Pancreas (tissue), 10 donors: ENCODE measurements at regions not wholly inside any gene's neighbourhood (a gene's known extent, or its start where the extent isn't known, plus 50 kb on each side); places are given as distances from the start of the nearest gene placed in this dataset.

Experiments
- ATAC-seq, 4 donors: fragments of 200-7000 bp; cut with Tn5 transposase; one replicate each; pipeline versions ENCODE4 v1.8.0 to v1.9.1; 2020; ENCODE audit warnings: mild to moderate bottlenecking in 4 of 4, moderate library complexity in 4 of 4
- DNase-seq, 6 donors: peaks; one replicate each; pipeline ENCODE4 v3.0.0-alpha.2; 2020
- FAIRE-seq: peaks from 2 replicates; lab custom pipeline; 2012; peaks lifted over from hg19 to GRCh38; lab: Jason Lieb, UNC
- H3K27ac ChIP-seq, 4 donors: fragments of 200-600 bp; sonication (generic); 1 replicate in 3 of 4; 2 replicates in 1 of 4; pipeline versions ENCODE4 v1.5.0 to v1.8.0; 2020
- H3K27me3 ChIP-seq, 4 donors: fragments of 200-600 bp; one replicate each; pipeline ENCODE4 v1.8.0; 2021
- H3K36me3 ChIP-seq, 3 donors: fragments of 200-600 bp; sonication (generic) in 1 of 3; one replicate each; pipeline versions ENCODE4 v1.5.0 to v1.8.0; 2020 to 2021
- H3K4me1 ChIP-seq, 3 donors: fragments of 200-600 bp; one replicate each; pipeline ENCODE4 v1.8.0; 2021
- H3K4me3 ChIP-seq, 4 donors: fragments of 200-600 bp; sonication (generic) in 2 of 4; one replicate each; pipeline versions ENCODE4 v1.5.0 to v1.8.0; 2020 to 2021
- H3K9me3 ChIP-seq, 4 donors: fragments of 200-600 bp; one replicate each; pipeline ENCODE4 v1.8.0; 2021
- WGBS, 2 donors: extraction: QIAGEN DNeasy Blood & Tissue Kit; methylation state at CpG; one replicate each; pipeline ENCODE4 v1.1.7; 2013; 5-methylcytosine and 5-hydroxymethylcytosine counted together
- intact Hi-C, 3 donors: fragments of 100-400 bp; cut with DNase I; formaldehyde crosslinking; loops; one replicate each; pipeline versions ENCODE4 v1.11.1 to v1.14.2; 2022
- TF ChIP-seq, protein P1 (sequence below), 4 donors: fragments of 200-600 bp; sonication (generic) in 3 of 4; IDR thresholded peaks; one replicate each; pipeline versions ENCODE4 v1.5.0 to v1.8.0; 2021; ENCODE audit warnings: antibody characterized with exemption in 4 of 4
- donor health status: healthy with polysubstance abuse.
- donor health status: DM: no; HTN: no; CAD: no; lungs with moderate emphysema.
- donor health status: DM: no; HTN: no; CAD: no.
- donor health status: control.
- donor health status: control.
- donor health status: Bipolar disorder and iron deficiency.
- donor health status: DM: yes; HTN: yes; CAD: no.
- donor health status: DM: no; HTN: no; CAD: no.
- donor health status: DM: no; HTN: no; CAD: no.
- donor health status: DM: yes; HTN: yes; CAD: no.

DNA sequence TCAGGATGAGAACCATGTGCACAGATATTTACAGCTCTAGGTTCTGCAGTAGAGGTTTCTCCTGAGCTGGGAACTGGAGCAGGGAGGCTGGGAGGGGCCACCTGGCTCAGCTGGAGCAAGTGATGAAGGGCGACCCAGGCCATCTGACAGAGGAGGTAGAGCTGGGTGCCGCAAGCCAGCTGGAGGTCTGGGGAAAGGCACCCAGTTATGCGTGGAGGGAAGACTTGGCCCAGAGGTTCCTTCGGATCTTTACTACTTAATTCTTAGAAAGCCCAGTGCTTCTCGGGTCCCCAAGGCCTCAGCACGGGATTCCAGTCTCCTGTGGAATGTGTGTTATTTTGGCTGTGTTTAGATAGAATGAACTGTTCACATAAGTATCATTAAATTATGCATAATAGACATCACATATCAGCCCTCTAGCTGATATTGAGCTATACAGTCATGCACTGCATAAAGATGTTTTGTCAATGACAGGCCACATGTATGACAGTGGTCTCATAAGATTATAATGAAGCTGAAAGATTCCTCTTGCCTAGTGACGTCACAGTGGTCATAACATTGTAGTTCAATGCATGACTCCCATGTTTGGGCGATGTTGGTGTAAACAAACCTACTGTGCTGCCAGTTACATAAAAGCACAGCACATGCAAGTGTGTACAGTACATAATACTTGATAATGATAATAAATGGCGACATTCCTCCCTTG lies 245.1 kb downstream of the RHOU start:
- H3K27ac ChIP-seq = no peak overlapping the region
- TF ChIP-seq, protein P1, sequence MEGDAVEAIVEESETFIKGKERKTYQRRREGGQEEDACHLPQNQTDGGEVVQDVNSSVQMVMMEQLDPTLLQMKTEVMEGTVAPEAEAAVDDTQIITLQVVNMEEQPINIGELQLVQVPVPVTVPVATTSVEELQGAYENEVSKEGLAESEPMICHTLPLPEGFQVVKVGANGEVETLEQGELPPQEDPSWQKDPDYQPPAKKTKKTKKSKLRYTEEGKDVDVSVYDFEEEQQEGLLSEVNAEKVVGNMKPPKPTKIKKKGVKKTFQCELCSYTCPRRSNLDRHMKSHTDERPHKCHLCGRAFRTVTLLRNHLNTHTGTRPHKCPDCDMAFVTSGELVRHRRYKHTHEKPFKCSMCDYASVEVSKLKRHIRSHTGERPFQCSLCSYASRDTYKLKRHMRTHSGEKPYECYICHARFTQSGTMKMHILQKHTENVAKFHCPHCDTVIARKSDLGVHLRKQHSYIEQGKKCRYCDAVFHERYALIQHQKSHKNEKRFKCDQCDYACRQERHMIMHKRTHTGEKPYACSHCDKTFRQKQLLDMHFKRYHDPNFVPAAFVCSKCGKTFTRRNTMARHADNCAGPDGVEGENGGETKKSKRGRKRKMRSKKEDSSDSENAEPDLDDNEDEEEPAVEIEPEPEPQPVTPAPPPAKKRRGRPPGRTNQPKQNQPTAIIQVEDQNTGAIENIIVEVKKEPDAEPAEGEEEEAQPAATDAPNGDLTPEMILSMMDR (IDR thresholded peaks at IDR 0.05) = no peak
- no peaks in the 10 kb centered on the region for H3K27me3 ChIP-seq
- no peaks in the 10 kb centered on the region for H3K9me3 ChIP-seq
- peaks cover 0 to 5% (median 0%) of the 10 kb centered on the region in 3 donors for H3K4me1 ChIP-seq
- whole genome bisulfite sequencing, 2 donors = 87 to 94% methylated on average over 9 of the region's 9 CpGs
- DNase-seq = no peak
- H3K4me3 ChIP-seq = no peak overlapping the region
- no peak for FAIRE-seq
- no peak for ATAC-seq
- intact Hi-C loops = no loop called here
- no peaks in the 10 kb centered on the region for H3K36me3 ChIP-seq

GRCh38 chr1:228982637-228983036 lies 247.4 kb downstream of the RHOU start:
- intact Hi-C loops = no loop called here
- H3K9me3 ChIP-seq = no peaks in the 10 kb centered on the region
- FAIRE-seq (no peak), ATAC-seq (no peak), DNase-seq (no peak)
- no peaks in the 10 kb centered on the region for H3K27me3 ChIP-seq
- 89 to 94% methylated on average over 5 of the region's 5 CpGs for WGBS, 2 donors
- no peak overlapping the region for H3K4me3 ChIP-seq
- no peak overlapping the region for H3K27ac ChIP-seq
- peaks cover 0 to 5% (median 0%) of the 10 kb centered on the region in 3 donors for H3K4me1 ChIP-seq
- no peaks in the 10 kb centered on the region for H3K36me3 ChIP-seq
- TF ChIP-seq, protein P1 (IDR thresholded peaks at IDR 0.05) = no peak

- Histone ChIP-seq H3K4me3 (no peak overlapping the region), H3K9me3 (no peaks in the 10 kb centered on the region), H3K36me3 (no peaks in the 10 kb centered on the region), H3K27me3 (no peaks in the 10 kb centered on the region), H3K4me1 (peaks cover 0 to 5% (median 0%) of the 10 kb centered on the region in 3 donors), H3K27ac (no peak overlapping the region)
- TF ChIP-seq, protein P1 (IDR thresholded peaks at IDR 0.05) = no peak
- intact Hi-C loops = no loop called here
- ATAC-seq (no peak), FAIRE-seq (no peak), DNase-seq (no peak)
- 85 to 87% methylated on average over 6 of the region's 6 CpGs for WGBS, 2 donors
Measured at GRCh38 chr1:228983231-228983660, 248.0 kb downstream of the RHOU start.

DNA sequence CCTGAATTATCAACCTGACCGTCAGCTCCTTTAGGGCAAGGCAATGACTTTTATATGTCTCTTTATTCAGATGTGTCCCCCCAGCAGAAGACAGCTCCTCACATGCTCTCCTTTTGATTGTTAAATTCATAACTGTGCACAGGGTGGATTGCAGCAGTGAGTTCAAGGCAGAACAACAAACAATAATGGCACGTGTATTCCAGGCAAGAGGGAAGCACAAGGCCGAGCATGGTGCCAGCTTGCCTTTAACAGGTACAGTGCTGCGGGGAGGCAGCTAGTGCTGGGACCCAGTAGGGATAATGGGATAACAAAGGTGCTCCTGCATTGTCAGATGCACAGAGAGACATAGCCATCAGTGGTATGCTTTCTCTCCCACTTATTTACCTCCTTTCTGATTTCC lies 248.4 kb downstream of the RHOU start:
- Histone ChIP-seq H3K36me3 (no peaks in the 10 kb centered on the region), H3K27ac (no peak overlapping the region), H3K27me3 (no peaks in the 10 kb centered on the region), H3K4me3 (no peak overlapping the region), H3K4me1 (peaks cover 0 to 2% (median 0%) of the 10 kb centered on the region in 3 donors), H3K9me3 (no peaks in the 10 kb centered on the region)
- intact Hi-C loops = no loop called here
- TF ChIP-seq, protein P1 (IDR thresholded peaks at IDR 0.05) = no peak
- DNase-seq (no peak), FAIRE-seq (no peak), ATAC-seq (no peak)
- WGBS, 2 donors = 74 to 87% methylated on average over 4 of the region's 4 CpGs

- Histone ChIP-seq H3K27ac (no peak overlapping the region), H3K9me3 (no peaks in the 10 kb centered on the region), H3K36me3 (no peaks in the 10 kb centered on the region), H3K4me1 (no peaks in the 10 kb centered on the region), H3K27me3 (no peaks in the 10 kb centered on the region), H3K4me3 (no peak overlapping the region)
- DNase-seq (no peak), ATAC-seq (no peak), FAIRE-seq (no peak)
- 76 to 87% methylated on average over 1 of the region's 1 CpG for WGBS, 2 donors
- TF ChIP-seq, protein P1 (IDR thresholded peaks at IDR 0.05) = no peak
- intact Hi-C loops = no loop called here
Measured at GRCh38 chr1:228984107-228984506, 248.8 kb downstream of the RHOU start.
